22Rv1 (cell line): ENCODE measurements at regions not wholly inside any gene's neighbourhood (a gene's known extent, or its start where the extent isn't known, plus 50 kb on each side); places are given as distances from the start of the nearest gene placed in this dataset.

ENCODE experiments used
- CTCF ChIP-seq: fragments of 450-650 bp; IDR thresholded peaks from 2 replicates; pipeline ENCODE4 v1.5.1; 2017; ENCODE audit warnings: mild to moderate bottlenecking
- ZFX ChIP-seq: fragments of 450-650 bp; IDR thresholded peaks from 2 replicates; pipeline ENCODE4 v1.6.1; 2017; ENCODE audit warnings: antibody characterized with exemption, borderline replicate concordance

DNA sequence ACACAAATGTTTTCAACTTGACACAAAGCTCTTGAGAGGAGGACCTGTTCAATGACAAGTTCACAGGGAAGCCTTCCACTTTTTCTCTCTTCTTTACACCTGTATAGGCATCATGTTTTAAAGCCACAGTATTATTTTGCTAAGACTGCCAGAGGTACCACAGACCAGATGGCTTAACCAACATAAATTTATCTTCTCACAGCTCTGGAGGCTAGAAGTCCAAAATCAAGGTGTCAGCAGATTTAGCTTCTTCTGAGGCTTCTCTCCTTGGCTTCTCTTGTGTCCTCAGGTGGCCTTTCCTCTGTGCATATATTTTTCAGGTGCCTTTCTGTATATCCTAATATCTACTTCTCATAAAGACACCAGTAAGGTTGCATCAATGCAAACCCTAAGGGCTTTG, 435.2 kb upstream of the GBE1 start:
- TF ChIP-seq CTCF, result no peak
- TF ChIP-seq ZFX, result no peak
